NCI-H69 (cell line): ENCODE measurements at regions not wholly inside any gene's neighbourhood (a gene's known extent, or its start where the extent isn't known, plus 50 kb on each side); places are given as distances from the start of the nearest gene placed in this dataset.
A peak's percentile ranks its signal among the peaks of the same experiment; 100 is the strongest.

Experiments used
- DNase-seq: peaks from one replicate; lab custom pipeline; 2025; lab: John Stamatoyannopoulos, UW

- peak; percentile 91 for DNase-seq
These were observed 1002.9 kb upstream of the KCND2 start for GRCh38 chr7:119270045-119270464.

GRCh38 chr7:119270644-119271043 is 1002.3 kb upstream of the KCND2 start:
- DNase-seq = peak; percentile 15

GRCh38 chr7:119271147-119271779 is 1001.7 kb upstream of the KCND2 start:
- no peak for DNase-seq

GRCh38 chr7:119281181-119281846 is 991.7 kb upstream of the KCND2 start:
- no peak for DNase-seq

- DNase-seq = no peak
These were observed 989.6 kb upstream of the KCND2 start for GRCh38 chr7:119283353-119283752.

- DNase-seq = no peak
These were observed 984.6 kb upstream of the KCND2 start for GRCh38 chr7:119288416-119288815.

GRCh38 chr7:119300341-119300740 is 972.6 kb upstream of the KCND2 start:
- peak; percentile 26 for DNase-seq

GRCh38 chr7:119320316-119320715 is 952.7 kb upstream of the KCND2 start:
- peak; percentile 91 for DNase-seq

- DNase-seq = no peak
These were observed 943.3 kb upstream of the KCND2 start for GRCh38 chr7:119329715-119330114.

GRCh38 chr7:119335405-119335804 is 937.6 kb upstream of the KCND2 start:
- peak; percentile 38 for DNase-seq

- no peak for DNase-seq
These were observed 931.2 kb upstream of the KCND2 start for GRCh38 chr7:119341822-119342221.

- no peak for DNase-seq
These were observed 929.7 kb upstream of the KCND2 start for GRCh38 chr7:119343289-119343688.

GRCh38 chr7:119344466-119344865 is 928.5 kb upstream of the KCND2 start:
- no peak for DNase-seq

GRCh38 chr7:119348491-119348890 is 924.5 kb upstream of the KCND2 start:
- DNase-seq = no peak

GRCh38 chr7:119350334-119350733 is 922.6 kb upstream of the KCND2 start:
- DNase-seq = no peak

- no peak for DNase-seq
These were observed 921.7 kb upstream of the KCND2 start for GRCh38 chr7:119351320-119351719.

GRCh38 chr7:119374436-119374835 is 898.5 kb upstream of the KCND2 start:
- peak; percentile 15 for DNase-seq

- peak; percentile 12 for DNase-seq
These were observed 895.1 kb upstream of the KCND2 start for GRCh38 chr7:119377861-119378260.

- no peak for DNase-seq
These were observed 890.2 kb upstream of the KCND2 start for GRCh38 chr7:119382726-119383125.

- DNase-seq = no peak
These were observed 878.0 kb upstream of the KCND2 start for GRCh38 chr7:119395024-119395423.

- DNase-seq = no peak
These were observed 875.8 kb upstream of the KCND2 start for GRCh38 chr7:119397156-119397555.

- DNase-seq = peak; percentile 12
These were observed 864.4 kb upstream of the KCND2 start for GRCh38 chr7:119408596-119408995.

- no peak for DNase-seq
These were observed 859.6 kb upstream of the KCND2 start for GRCh38 chr7:119413314-119413805.

- DNase-seq = no peak
These were observed 857.3 kb upstream of the KCND2 start for GRCh38 chr7:119415682-119416081.
